ENCODE measurements at regions not wholly inside any gene's neighbourhood (a gene's known extent, or its start where the extent isn't known, plus 50 kb on each side); places are given as distances from the start of the nearest gene placed in this dataset.

GRCh38 chr1:38258085-38258627, 211.6 kb upstream of the POU3F1 start:
- DNase-seq (ENCODE audit: low spot score): no peak

- DNase-seq (ENCODE audit: low spot score): no peak
These were observed 210.8 kb upstream of the POU3F1 start for GRCh38 chr1:38257374-38257773.

- no peak for DNase-seq (ENCODE audit: low spot score)
These were observed 209.5 kb upstream of the POU3F1 start for GRCh38 chr1:38256072-38256471.

- DNase-seq (ENCODE audit: low spot score): no peak
These were observed 206.7 kb upstream of the POU3F1 start for GRCh38 chr1:38253314-38253713.

- no peak for DNase-seq (ENCODE audit: low spot score)
These were observed 203.8 kb upstream of the POU3F1 start for GRCh38 chr1:38250356-38250755.

- DNase-seq (ENCODE audit: low spot score): no peak
These were observed 202.4 kb upstream of the POU3F1 start for GRCh38 chr1:38249001-38249400.

- no peak for DNase-seq (ENCODE audit: low spot score)
These were observed 200.7 kb upstream of the POU3F1 start for GRCh38 chr1:38246955-38247952.

- DNase-seq (ENCODE audit: low spot score): no peak
These were observed 197.7 kb upstream of the POU3F1 start for GRCh38 chr1:38244218-38244845.

- no peak for DNase-seq (ENCODE audit: low spot score)
These were observed 196.5 kb upstream of the POU3F1 start for GRCh38 chr1:38243106-38243505.

GRCh38 chr1:38242506-38242905, 195.9 kb upstream of the POU3F1 start:
- no peak for DNase-seq (ENCODE audit: low spot score)

GRCh38 chr1:38241594-38242334, 195.2 kb upstream of the POU3F1 start:
- DNase-seq (ENCODE audit: low spot score): no peak

GRCh38 chr1:38240618-38241017, 194.0 kb upstream of the POU3F1 start:
- no peak for DNase-seq (ENCODE audit: low spot score)

- no peak for DNase-seq (ENCODE audit: low spot score)
These were observed 192.8 kb upstream of the POU3F1 start for GRCh38 chr1:38239258-38239835.

- DNase-seq (ENCODE audit: low spot score): no peak
These were observed 191.7 kb upstream of the POU3F1 start for GRCh38 chr1:38238294-38238693.

GRCh38 chr1:38235705-38236104, 189.1 kb upstream of the POU3F1 start:
- no peak for DNase-seq (ENCODE audit: low spot score)

GRCh38 chr1:38231941-38232340, 185.3 kb upstream of the POU3F1 start:
- no peak for DNase-seq (ENCODE audit: low spot score)

- no peak for DNase-seq (ENCODE audit: low spot score)
These were observed 182.1 kb upstream of the POU3F1 start for GRCh38 chr1:38228718-38229117.

GRCh38 chr1:38225745-38226144, 179.2 kb upstream of the POU3F1 start:
- no peak for DNase-seq (ENCODE audit: low spot score)

- no peak for DNase-seq (ENCODE audit: low spot score)
These were observed 176.8 kb upstream of the POU3F1 start for GRCh38 chr1:38223391-38223790.

- DNase-seq (ENCODE audit: low spot score): no peak
These were observed 176.3 kb upstream of the POU3F1 start for GRCh38 chr1:38222891-38223290.

- no peak for DNase-seq (ENCODE audit: low spot score)
These were observed 174.5 kb upstream of the POU3F1 start for GRCh38 chr1:38221006-38221649.
